Right lobe of liver (tissue), 4 donors: ENCODE measurements at regions not wholly inside any gene's neighbourhood (a gene's known extent, or its start where the extent isn't known, plus 50 kb on each side); places are given as distances from the start of the nearest gene placed in this dataset.

Experiments
- POLR2A ChIP-seq: fragments of 450-650 bp; IDR thresholded peaks from one replicate; pipeline ENCODE4 v1.6.1; 2017; ENCODE audit warnings: antibody characterized with exemption, mild to moderate bottlenecking
- TF ChIP-seq, protein P1 (sequence below), 4 donors: fragments of 200-600 bp in 3 of 4; fragments of 450-650 bp in 1 of 4; IDR thresholded peaks; one replicate each; pipeline versions ENCODE4 v1.5.1 to v1.8.0; 2016 to 2022; ENCODE audit warnings: antibody characterized with exemption in 4 of 4, mild to moderate bottlenecking in 2 of 4
- donor health status: DM: no; HTN: no; CAD: no.
- donor health status: DM: no; HTN: no; CAD: no.
- donor health status: DM: no; HTN: yes; CAD: no.

- TF ChIP-seq, protein P1, sequence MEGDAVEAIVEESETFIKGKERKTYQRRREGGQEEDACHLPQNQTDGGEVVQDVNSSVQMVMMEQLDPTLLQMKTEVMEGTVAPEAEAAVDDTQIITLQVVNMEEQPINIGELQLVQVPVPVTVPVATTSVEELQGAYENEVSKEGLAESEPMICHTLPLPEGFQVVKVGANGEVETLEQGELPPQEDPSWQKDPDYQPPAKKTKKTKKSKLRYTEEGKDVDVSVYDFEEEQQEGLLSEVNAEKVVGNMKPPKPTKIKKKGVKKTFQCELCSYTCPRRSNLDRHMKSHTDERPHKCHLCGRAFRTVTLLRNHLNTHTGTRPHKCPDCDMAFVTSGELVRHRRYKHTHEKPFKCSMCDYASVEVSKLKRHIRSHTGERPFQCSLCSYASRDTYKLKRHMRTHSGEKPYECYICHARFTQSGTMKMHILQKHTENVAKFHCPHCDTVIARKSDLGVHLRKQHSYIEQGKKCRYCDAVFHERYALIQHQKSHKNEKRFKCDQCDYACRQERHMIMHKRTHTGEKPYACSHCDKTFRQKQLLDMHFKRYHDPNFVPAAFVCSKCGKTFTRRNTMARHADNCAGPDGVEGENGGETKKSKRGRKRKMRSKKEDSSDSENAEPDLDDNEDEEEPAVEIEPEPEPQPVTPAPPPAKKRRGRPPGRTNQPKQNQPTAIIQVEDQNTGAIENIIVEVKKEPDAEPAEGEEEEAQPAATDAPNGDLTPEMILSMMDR (IDR thresholded peaks at IDR 0.05) = no peak
- no peak for TF ChIP-seq POLR2A
These were observed 239.1 kb downstream of the KLF12 start for GRCh38 chr13:73894995-73895571.
